Muscle of arm (tissue), 1 donor: ENCODE measurements at regions not wholly inside any gene's neighbourhood (a gene's known extent, or its start where the extent isn't known, plus 50 kb on each side); places are given as distances from the start of the nearest gene placed in this dataset.
A peak's percentile ranks its signal among the peaks of the same experiment; 100 is the strongest.
"Not testable (repeated sequence)": the region's sequence is repeated elsewhere in the genome, so short reads cannot be mapped to it uniquely, and the experiment has no call there.

ENCODE experiments used
- DNase-seq: peaks from one replicate; pipeline ENCODE4 v3.0.0-alpha.2; 2013

DNA sequence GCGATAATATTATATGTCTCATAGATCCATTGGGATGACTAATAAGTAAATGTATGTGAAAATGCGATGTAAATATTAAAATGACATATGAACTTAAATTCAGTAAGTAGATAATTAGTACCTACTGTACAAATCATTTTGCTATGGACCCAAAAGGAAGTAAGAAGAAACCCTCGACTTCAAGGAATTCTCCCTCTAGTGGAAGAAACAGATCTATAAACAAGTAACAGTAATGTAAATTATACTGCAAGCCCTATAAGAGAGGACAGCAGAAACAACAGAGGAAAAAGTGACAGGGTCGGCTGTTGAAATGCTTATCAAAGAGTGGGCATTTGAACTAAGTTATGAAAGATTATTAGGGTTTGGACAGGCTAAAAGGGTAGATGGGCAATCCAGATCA lies 320.3 kb downstream of the DMAC1 start:
- no peak for DNase-seq

DNA sequence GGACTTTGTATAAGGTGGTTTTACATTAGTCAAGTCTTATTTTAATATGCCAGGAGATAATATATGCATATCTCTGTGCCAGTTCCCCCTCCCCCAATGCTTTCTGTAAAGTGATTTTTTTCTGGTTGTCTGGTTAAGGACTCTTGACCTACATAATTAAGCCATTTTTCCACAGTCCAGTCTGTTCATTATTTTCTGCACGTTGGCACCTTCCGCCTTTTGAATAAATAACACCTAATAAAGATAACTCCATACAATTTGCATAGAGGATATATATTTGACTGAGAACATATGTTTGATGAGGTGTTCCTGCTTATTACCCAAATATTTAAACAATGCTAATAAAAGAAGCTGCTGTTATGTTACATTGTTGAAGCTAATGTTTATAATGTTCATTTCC lies 320.9 kb downstream of the DMAC1 start:
- no peak for DNase-seq

DNA sequence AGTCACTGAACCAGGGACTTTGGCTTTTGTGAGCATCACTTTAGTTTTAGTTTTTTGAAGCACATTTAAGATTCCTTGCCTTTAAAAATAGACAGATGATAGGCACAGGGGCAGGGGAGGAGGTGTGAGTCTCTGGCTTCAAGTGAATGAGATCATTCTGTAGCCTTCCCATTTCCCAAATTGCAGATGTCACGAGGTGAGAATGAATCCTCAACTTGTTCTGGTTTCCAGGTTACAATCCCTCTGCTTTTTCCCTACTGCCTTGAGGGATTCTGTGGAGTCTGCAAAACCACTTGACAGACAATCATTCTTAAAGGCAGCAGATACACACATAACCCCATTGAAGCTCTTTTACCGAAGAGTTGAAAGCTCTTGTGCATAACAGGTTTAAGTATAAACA lies 332.4 kb downstream of the DMAC1 start:
- DNase-seq: no peak

DNA sequence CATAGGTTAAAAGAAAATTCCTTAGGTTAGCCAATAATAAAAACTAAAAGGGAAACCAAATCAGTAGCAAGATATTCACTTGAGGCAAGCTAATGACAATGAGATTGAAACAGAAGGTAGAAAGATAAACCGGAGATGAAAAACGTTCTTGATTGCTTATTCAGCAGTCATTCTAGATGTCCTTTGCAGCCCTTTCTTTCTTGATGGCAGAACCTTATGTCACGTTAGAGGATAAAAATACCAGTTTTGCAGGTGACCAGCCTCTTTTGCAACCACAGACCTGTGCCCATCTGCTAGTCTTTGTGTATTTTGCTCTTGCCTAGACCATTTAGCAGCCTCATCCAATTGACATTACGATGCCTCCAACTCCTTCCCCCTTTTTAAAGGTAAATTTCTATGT lies 337.8 kb downstream of the DMAC1 start:
- no peak for DNase-seq

DNA sequence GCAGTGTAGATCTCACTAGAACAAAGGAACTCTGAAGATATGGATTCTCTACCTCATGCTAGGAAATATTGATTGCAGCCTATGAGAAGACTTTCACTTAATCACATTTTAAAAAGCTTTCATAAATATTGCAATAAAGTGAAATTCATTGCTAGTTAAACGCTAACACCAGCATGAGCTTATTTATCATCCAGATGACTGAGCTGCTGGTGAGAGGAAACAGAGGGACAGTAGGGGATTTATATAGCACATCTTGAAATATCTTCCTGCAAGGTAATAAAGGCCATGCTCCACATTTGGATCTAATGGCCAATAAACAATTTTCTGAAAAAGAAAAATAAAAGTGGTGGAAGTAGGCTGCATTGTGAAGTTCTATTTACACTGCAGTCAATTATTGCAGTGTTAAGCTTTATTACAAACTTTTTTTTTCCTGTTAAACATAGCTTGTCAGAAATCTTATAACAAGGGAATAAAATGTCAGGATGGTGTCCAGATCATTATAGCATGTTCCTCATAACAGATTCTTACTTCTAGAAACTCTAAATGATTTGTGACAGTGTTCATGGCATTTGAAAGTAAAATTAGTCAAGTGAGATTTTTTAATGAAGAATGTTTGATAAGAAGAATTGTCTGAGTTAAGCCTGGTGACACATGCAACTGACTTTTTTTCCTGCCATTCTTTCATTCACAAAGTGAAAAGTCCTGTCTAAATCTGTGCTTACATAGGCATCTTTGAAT lies 342.6 kb downstream of the DMAC1 start:
- no peak for DNase-seq

DNA sequence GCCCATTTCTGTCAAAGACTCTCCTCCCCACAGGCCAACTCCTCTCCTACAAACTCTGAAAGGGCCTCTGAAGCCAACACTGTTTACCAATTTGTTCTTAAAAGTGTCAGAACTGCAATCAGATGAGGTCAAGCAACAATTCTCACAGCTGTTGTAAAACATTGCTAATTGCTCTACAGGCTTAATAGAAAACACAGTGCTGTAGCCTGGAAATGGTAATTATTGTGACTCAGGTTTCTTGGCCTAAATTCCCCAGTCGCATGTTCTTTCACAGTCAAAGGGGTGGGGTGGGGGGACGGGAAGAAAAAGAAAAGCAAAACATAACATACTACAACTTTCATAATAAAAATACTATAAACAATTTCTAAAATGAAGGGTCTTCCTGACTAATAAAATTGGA lies 343.2 kb downstream of the DMAC1 start:
- no peak for DNase-seq

DNA sequence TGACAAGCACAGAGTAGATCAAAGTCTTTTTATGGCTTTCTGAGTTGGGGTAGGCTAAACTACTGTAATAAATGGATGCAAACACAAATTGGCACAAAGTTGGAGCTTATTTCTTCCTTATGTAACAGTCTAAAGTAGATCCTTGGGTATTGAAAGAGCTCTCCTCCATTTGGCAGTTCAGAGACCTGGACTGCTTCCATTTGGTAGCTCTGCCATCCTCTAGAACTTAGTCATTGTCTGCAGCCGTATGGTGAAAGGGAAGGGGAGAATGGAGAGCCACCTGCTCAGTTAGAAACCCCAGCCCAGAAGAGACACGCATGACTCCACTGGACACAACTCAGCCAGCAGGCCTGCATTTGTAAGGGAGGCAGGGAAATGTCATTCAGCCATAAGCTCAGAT lies 345.0 kb downstream of the DMAC1 start:
- DNase-seq: no peak

DNA sequence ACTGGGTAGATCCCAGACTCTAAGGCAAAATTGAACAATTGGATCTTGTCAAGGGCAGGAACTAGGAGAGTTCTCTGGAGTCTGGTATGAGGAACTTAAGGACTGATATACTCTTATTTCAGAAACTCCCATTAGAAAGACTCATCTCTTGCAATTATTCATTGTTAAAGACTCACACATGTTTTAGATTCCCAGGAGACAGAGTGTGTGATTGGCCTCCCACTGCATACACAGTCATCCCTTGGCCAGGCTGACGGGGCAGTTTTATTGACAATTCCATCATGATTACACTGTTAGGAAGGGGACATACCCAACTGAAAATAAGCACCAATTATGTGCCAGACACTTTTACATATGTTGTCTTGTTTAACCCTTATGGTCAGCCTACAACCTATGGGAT lies 347.2 kb downstream of the DMAC1 start:
- DNase-seq: no peak

DNA sequence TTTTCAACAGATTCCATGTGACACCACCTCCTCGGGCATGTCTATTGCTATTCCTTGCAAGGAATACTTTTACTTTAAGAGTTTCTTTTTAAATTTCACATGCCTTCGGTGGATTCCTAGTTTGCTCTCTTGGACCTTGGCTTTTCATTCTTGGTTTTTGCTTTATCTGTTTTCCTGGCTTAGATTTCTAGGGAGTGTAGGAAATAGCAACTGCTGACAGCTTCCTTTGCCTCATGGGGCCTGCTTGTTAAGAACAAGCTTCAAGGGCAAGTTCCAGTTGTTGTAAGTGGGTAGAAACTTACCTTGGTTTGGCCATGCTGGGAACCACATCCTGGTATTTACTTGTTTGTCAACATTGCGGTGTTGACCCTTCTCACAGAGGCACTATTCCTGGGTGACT lies 348.5 kb downstream of the DMAC1 start:
- no peak for DNase-seq

DNA sequence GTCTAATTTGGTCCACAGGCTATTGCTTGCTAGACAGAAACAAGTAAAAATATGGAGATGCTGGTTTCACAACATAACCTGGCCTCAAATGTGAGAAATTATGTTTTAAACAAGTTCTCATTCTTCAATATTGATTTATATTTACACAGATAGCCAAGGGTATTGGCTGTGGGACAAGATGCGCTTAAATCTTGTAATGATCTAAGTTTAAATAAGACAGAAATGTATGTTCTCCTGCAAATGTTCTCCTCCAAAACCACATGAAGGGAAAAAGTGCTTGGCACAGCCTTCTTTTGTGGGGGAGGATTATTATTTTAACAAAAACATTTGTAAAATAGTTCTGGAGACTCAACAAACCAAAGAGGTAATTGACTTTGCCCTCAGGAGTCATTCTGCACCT lies 356.0 kb downstream of the DMAC1 start:
- peak; percentile 41 for DNase-seq

DNA sequence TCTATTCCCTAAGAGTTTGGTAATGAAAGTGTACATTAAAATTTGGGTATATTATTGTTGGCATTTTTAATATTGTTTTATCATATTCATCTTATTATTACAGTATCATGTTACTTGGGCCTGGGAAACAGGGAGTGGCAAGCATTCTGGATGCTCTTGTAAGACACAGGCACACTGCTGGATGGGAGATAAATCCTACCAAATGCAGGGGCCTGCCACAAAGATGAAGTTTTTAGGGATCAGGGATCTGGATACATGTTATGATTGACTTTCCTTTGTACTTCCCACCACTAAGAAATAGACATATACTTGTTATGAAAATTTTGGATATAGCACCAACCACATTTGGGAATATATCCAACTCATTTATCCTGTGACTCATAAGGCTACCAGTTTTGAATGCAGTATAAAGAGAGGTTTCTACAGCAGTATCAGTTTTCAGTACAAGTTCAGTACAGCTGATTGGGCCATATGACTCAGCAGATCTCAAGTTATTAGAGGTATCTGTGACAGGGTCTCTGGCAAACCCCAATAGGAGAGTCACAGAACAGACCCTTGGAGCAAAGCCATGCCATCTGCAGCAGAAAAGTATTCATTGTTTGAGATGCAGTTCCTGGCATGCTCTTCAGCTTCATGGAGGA lies 360.1 kb downstream of the DMAC1 start:
- no peak for DNase-seq

DNA sequence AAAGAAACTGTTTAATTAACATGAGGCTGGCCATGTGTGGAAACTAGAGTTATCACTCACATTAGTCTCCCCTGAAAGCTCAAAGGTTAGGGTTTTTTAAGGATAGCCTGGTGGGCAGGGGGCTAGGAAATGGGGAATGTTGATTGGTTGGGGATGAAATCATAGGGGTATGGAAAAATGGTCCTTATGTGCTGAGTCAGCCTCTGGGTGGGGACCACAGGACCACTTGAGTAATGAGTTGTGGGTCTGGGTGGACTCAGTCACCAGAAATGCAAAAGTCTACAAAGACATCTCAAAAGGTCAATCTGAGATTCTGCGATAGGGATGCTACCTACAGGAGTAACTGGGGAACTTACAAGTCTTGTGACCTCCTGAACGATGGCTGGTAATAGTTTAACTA lies 362.8 kb downstream of the DMAC1 start:
- no peak for DNase-seq

DNA sequence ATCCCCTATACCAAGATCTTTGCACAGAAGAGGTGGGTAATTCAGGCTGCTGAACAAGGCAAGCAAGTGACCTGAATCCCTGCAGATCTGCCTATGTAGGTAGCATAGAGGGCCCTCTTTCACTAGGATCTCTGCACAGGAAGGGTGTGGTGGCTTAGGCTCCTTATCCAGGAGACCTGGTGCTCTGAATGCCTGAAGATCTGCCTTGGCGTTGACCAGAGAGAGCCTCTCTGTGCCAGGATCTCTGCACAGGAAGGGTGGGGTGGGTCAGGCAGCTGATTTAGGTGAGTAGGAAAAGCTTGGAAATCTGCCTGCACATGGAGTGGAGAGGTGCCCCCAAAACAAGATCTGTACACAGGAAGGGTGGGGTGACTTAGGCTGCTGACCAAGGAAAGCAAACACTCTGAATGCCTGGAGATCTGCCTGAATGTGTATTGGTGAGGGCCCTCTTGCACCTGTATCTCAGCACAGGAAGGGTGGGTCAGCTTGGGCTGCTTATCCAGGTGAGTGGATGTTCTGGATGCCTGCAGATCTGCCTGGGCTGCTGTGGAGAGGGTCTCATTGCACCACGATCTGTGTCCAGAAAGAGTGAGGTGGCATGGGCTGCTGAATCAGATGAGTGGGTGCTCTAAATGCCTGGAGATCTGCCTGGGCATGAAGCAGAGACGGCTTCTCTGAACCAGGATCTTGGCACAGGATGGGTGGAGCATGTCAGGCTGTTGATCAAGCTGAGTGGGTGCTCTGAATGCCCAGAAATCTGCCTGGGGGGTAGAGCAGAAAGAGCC lies 365.9 kb downstream of the DMAC1 start:
- DNase-seq: no peak

DNA sequence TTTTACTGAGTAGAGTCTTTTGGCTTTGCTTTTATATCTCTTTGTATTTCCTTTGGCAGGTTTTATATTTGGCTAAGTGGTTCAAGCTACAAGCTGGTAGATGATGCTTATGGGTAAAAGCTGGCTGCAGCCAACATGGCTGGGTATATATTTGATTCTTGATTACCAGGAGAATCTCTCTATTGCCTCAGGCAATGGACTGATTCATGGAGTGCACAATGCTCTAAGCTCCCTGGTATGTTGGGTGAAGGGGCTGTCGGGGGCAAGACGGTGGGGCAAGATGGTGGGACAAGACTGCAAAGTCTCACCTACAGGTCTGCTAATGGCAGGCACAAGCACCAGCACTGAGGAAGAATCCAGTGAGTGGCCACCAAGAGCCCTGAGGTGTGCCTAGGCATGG lies 366.6 kb downstream of the DMAC1 start:
- DNase-seq: no peak

DNA sequence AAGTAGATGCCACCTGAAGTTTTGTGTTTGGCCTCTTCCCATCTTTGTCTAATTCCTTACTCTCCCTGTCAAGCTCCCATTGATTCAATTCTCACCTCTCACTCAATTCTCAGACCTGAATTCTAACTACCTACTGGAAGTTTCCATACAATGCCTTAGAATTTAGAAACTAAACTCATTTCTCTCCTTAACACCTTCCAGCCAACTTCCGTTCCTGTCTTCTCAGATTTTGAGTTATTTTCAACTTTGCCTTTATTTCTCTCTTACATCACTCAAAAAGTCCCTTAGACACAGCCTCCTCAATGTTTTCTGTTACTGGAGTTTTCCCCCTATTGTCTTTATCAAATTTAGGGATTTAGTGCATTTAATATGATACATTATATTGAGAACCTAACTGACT lies 382.2 kb downstream of the DMAC1 start:
- DNase-seq: not testable (repeated sequence)

DNA sequence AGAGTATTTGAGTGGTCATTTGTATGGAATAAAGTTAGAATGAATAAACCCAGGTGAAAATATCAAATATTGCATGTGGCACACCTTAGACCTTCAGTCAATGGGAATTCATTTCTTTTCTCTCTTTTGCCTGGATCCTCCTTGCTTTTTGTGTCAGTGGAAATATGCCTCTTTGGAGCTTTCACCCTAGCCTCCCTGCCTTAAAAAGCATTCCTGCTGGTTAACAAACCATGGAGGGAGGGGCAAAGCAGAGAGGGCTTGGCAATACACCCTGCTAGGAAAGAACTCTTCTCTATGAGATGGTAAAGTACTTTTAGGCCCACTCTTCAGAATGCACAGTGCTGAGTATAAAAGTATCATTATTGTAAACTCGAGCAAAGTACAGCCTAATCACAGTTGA lies 383.7 kb downstream of the DMAC1 start:
- DNase-seq: no peak

DNA sequence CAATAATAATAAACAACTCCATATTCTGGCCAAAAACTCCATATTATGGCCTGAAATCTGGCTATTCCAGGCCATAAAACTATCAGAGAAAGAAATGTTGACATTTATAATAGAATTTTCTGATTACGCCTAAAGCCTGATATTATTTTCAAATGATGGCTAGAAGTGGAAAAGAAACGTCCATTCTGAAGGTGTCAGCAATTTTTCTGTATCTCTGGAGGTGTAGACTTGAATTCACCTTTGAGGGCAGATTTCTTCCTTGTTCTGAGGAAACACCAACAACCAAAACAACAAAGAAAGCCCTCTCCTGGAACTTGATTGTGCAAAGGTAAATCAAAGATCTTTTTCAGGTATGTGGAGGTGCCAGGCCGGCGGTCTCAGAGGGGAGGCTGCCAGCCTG lies 390.7 kb downstream of the DMAC1 start:
- no peak for DNase-seq

DNA sequence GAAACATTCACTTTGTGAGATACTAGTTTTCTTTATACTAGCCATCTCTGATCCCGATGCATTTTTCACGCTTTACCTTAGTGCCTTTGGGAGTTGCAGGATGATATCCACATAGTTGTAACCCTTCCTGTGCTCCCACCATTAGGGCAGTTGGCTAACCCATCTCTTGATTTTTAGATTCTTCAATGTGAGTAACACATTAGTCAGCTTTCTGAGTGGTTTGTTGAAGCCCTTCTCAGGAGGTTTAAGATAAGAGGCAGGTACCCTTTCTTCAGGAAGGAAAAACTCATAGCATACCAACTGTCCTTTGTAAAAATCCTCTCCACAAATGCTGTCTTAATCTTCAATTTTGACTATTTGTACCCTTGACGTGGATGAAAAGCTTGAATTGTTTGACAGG lies 392.3 kb downstream of the DMAC1 start:
- DNase-seq: no peak

DNA sequence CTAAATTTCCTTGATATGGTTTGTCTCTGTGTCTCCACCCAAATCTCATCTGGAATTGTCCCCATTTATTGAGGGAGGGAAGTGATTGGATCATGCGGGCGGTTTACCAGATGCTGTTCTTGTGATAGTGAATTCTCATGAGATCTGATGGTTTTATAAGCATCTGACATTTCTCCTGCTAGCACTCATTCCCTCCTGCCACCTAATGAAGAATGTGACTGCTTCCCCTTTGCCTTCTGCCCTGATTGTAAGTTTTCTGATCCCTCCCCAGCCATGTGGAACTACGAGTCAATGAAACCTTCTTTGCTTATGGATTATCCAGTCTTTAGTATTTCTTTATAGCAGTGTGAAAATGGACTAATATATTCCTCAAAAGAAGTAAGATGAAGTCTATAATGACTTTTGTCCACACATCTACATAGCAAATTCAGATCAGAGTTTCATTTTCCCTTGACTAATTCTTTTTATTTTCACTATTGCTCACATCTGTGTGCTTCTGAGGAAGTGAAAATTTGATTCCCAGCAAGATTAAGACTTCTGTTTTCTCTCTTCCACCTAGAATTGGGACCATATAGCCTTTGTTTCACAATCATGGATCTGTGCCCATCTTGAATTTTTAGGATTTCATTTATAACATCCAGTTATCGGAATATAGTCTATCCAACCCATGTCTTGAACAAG lies 393.5 kb downstream of the DMAC1 start:
- DNase-seq: no peak

DNA sequence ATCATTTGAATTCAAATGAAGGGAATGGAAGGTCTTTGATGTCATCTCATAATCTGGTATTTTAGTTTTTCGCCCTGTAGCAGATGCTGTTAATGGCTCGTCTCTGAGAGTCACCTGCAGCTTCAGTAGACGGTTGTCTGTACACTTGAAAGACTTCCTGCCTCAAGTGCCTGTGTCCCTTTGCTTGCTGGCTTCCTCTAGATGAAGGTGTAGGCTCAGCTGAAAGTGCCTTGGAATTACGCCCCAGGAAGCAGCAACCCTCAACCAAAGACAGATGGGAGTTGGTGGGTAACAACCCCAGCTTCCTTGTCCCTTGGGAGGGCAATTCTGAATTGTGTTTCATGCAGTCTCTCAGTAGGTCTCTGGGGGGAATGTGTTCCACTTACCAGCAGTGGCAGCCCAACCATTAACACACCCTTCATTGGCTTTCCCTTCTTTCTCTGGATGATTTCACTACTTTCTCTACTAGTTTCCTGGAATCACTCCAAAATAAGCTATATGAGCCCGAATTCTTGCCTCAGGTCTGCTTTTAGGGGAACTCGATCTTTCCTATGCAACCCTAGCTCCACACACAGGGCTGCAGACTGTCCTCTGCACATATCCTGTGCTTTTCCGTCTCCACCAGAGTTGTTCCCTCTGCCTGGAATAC lies 395.6 kb downstream of the DMAC1 start:
- no peak for DNase-seq

DNA sequence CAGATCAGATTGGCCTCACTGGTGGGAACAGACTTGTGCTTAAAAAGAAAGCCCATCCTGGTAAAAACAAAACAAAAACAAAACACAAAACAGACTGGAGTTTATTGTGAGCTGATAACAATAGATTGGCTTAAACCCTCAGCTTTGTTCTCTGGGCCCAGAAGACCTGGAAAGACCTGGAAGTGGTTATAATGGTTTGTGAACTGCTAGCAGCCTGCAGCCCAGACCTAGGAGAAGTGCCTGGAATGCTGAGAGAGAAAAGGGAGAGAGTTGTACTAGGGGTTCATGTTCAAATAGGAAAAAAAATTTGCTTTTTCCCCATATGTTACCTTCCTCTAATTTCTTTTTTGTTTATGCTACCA lies 396.6 kb downstream of the DMAC1 start:
- DNase-seq: no peak
